ENCODE measurements at regions not wholly inside any gene's neighbourhood (a gene's known extent, or its start where the extent isn't known, plus 50 kb on each side); places are given as distances from the start of the nearest gene placed in this dataset.

DNA sequence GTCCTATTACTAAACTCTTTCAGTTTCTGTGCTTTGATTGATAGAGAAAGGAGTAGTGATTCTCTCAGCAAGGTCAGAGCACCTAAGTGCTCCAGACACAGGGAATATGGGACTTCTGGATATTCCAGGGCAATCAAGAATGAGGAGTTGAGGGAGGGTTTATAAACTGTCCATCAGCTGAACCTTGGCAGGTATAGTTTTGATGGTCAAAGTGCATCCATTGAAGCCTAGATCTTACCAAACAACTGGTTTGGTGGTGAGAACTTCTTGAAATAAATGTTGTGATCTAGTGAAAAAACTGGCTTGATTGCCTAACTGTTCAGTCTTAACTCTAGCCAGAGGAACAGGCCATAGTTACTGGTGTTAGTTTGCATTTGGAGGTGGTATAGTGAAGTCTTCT lies 207.0 kb upstream of the ONECUT1 start:
- TF ChIP-seq, protein P1, sequence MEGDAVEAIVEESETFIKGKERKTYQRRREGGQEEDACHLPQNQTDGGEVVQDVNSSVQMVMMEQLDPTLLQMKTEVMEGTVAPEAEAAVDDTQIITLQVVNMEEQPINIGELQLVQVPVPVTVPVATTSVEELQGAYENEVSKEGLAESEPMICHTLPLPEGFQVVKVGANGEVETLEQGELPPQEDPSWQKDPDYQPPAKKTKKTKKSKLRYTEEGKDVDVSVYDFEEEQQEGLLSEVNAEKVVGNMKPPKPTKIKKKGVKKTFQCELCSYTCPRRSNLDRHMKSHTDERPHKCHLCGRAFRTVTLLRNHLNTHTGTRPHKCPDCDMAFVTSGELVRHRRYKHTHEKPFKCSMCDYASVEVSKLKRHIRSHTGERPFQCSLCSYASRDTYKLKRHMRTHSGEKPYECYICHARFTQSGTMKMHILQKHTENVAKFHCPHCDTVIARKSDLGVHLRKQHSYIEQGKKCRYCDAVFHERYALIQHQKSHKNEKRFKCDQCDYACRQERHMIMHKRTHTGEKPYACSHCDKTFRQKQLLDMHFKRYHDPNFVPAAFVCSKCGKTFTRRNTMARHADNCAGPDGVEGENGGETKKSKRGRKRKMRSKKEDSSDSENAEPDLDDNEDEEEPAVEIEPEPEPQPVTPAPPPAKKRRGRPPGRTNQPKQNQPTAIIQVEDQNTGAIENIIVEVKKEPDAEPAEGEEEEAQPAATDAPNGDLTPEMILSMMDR (IDR thresholded peaks at IDR 0.05) = no peak
- TF ChIP-seq POLR2AphosphoS5 (IDR thresholded peaks at IDR 0.05; ENCODE audit: low read depth, low read length) (no peak), SIN3A (IDR thresholded peaks at IDR 0.05; ENCODE audit: borderline replicate concordance, insufficient read depth, low read depth, low read length) (no peak), TCF7L2 (IDR thresholded peaks at IDR 0.05; ENCODE audit: low read depth, low read length) (no peak)
- TF ChIP-seq, protein P2, sequence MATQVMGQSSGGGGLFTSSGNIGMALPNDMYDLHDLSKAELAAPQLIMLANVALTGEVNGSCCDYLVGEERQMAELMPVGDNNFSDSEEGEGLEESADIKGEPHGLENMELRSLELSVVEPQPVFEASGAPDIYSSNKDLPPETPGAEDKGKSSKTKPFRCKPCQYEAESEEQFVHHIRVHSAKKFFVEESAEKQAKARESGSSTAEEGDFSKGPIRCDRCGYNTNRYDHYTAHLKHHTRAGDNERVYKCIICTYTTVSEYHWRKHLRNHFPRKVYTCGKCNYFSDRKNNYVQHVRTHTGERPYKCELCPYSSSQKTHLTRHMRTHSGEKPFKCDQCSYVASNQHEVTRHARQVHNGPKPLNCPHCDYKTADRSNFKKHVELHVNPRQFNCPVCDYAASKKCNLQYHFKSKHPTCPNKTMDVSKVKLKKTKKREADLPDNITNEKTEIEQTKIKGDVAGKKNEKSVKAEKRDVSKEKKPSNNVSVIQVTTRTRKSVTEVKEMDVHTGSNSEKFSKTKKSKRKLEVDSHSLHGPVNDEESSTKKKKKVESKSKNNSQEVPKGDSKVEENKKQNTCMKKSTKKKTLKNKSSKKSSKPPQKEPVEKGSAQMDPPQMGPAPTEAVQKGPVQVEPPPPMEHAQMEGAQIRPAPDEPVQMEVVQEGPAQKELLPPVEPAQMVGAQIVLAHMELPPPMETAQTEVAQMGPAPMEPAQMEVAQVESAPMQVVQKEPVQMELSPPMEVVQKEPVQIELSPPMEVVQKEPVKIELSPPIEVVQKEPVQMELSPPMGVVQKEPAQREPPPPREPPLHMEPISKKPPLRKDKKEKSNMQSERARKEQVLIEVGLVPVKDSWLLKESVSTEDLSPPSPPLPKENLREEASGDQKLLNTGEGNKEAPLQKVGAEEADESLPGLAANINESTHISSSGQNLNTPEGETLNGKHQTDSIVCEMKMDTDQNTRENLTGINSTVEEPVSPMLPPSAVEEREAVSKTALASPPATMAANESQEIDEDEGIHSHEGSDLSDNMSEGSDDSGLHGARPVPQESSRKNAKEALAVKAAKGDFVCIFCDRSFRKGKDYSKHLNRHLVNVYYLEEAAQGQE (IDR thresholded peaks at IDR 0.05; ENCODE audit: insufficient read depth in 1 of 2, low read depth in 2 of 2, low read length in 1 of 2) = no peak
